WI38 (cell line): ENCODE measurements at regions not wholly inside any gene's neighbourhood (a gene's known extent, or its start where the extent isn't known, plus 50 kb on each side); places are given as distances from the start of the nearest gene placed in this dataset.

Source experiments
- H3K4me3 ChIP-seq: 2 replicates; pipeline ENCODE4 v1.5.1; 2011; ENCODE audit warnings: low read depth, mild to moderate bottlenecking, control low read depth, low read length
- TF ChIP-seq, protein P1 (sequence below): IDR thresholded peaks from 2 replicates; pipeline ENCODE4 v1.5.1; 2012; ENCODE audit warnings: low read depth, mild to moderate bottlenecking, control low read depth, low read length

DNA sequence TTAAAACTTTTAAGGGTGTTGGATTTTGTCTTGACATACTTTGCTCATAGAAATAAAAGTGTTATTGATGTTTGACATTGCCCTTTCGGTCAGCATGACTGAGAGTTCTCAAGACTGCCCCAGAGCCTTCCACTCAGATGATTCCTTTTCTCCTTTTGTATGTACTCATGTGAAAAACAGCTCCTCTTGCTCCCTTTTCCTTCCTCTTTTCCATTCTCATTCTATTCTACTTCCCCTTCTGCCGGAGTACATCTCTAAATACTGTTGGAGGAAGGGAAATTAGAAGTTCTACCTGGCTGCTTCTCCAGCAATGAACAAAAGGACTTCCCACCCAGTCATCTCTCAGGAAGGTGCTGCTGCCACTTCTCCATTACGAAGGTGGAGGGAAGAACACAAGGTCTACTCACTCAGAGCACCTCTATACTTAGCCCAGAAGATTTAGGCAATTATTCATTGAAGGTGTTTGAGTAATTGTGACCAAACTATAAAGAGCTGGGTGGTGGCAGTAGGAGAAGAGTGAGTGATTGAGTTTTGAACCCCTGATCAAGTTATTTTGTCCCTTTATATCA is 163.8 kb upstream of the MBNL1 start:
- H3K4me3 ChIP-seq: no peak overlapping the region
- TF ChIP-seq, protein P1, sequence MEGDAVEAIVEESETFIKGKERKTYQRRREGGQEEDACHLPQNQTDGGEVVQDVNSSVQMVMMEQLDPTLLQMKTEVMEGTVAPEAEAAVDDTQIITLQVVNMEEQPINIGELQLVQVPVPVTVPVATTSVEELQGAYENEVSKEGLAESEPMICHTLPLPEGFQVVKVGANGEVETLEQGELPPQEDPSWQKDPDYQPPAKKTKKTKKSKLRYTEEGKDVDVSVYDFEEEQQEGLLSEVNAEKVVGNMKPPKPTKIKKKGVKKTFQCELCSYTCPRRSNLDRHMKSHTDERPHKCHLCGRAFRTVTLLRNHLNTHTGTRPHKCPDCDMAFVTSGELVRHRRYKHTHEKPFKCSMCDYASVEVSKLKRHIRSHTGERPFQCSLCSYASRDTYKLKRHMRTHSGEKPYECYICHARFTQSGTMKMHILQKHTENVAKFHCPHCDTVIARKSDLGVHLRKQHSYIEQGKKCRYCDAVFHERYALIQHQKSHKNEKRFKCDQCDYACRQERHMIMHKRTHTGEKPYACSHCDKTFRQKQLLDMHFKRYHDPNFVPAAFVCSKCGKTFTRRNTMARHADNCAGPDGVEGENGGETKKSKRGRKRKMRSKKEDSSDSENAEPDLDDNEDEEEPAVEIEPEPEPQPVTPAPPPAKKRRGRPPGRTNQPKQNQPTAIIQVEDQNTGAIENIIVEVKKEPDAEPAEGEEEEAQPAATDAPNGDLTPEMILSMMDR: no peak

DNA sequence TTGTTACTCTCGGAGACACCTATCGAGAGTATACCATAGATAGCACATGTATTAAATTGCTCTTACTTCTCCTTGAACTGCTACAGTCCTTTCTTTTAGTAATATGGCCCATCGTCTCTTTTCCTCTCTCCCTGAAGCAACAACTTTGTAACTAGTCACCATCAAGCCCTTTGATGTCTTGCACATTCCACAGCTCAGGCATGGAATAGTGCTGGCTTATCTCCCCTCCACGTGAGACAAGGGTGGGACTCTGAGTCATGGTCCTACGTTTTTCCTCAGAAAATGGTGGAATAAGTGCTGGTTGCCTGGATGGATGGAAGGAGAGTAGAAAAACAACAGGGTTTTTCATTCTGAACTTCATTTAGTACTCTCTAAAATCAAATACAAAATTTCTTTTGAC is 163.3 kb upstream of the MBNL1 start:
- TF ChIP-seq, protein P1: no peak
- no peak overlapping the region for H3K4me3 ChIP-seq

DNA sequence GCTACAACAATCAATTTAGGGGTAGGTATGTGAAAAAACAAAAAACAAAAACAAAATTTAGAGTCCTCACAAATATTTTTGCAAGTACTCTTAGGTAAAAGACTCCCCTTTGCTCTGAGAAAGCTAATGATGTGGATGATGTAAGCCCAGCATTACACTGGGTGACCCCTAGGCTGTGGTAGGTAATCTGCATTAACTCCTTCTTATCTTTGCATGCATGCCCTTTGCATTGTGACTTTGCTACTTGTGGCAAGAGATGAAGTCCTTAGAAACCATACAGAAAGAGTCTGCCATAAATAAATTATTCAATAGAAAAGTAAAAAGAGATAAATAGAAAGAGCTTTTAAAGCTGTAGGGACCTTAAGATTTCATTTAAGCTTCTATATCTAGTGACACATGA is 159.7 kb upstream of the MBNL1 start:
- TF ChIP-seq, protein P1: no peak

DNA sequence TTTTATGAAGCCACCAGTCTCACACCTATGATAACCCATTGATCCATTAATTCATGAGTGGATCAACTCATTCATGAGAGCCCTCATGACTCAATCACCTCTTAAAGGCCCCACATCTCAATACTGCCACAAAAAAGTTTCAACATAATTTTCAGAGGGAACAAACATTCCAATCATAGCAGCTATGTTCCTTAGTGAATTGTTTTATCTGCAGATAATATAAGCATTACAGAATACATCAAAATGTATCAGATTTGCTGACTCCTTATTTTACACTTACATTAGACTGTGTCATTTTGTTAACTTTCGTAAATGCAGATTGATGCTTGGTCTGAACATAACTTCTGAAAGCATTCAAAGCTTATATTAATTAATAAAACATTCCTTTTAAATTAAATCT is 155.3 kb upstream of the MBNL1 start:
- TF ChIP-seq, protein P1: no peak
- no peak overlapping the region for H3K4me3 ChIP-seq

More for the DNA sequence above, 159.7 kb upstream of the MBNL1 start:
- H3K4me3 ChIP-seq: no peak overlapping the region

DNA sequence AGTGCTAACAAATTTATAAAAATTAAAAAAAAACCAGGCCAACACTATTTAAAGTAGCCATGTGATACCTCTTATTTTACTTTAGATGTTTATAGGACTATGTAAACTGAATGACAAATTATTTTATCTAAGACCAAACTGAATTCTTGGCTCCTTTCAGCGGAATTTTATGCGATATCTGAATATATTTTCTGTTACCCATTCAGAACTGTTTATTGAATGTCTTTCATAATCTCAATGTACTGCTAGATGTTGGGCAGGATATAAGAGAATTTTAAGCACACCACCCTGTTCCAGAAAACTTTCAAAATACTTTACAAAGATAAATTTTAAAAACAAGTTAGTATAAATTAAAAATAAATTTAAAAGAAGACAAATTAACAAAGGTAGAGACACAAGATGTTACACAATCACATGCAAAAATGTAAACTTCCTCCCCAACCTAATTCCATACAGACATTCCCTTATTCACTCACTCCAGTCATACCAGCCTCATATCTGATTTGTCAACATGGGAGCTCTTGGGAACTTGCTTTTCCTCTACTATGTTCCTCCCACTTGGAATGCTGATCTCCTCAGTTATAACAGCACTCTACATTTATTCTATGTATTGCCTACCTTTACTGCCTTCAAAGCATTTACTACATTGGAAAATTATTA is 154.6 kb upstream of the MBNL1 start:
- TF ChIP-seq, protein P1: no peak
- no peak overlapping the region for H3K4me3 ChIP-seq

DNA sequence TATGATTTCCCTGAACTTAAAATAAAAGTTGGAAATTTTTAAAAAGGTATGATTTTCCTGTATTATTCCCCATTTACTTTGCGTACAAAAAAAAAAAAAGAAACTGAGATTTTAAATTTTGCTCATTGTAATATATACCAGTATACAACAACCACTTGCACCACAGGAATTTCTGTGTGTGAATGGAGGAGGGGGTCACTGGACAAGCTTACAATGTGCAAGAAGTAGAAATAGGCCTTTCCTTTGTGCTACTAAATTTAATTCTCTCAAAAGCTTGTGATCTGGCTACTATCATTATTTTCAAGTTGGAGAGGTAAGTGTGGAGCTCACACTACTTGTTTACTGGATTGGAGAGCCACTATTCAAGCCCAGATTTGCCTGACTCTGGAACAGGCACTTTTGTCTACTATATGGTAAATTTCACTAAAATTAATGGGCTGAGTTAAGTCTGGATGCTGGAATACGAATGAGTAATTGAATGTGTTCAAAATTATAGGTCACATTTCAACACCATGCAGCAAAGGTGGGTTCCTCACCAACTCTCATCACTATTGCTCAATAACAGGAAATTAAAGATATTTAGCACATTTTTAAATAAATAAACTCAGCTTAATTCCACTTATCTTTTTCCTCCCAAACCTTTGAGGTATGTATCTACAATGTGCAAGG is 148.0 kb upstream of the MBNL1 start:
- H3K4me3 ChIP-seq: no peak overlapping the region
- TF ChIP-seq, protein P1: no peak

DNA sequence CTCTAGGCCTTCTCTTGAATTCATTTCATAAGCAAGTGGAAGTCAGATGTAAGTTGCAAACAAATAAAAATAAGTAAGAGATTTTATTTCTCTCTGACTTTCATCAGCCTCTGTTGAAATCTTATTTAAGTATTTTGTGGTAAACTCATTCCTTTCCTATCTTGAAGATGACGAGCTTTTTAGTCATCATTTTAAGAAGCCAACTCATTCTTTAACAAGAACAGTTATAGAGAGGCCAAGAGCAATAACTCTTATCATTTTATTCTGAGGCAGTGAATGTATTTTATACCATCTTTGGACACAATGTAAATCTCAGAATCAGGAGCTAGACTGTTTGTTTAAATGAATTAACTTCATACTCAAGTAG is 147.5 kb upstream of the MBNL1 start:
- TF ChIP-seq, protein P1: no peak
- no peak overlapping the region for H3K4me3 ChIP-seq
